ENCODE measurements at regions not wholly inside any gene's neighbourhood (a gene's known extent, or its start where the extent isn't known, plus 50 kb on each side); places are given as distances from the start of the nearest gene placed in this dataset.

DNA sequence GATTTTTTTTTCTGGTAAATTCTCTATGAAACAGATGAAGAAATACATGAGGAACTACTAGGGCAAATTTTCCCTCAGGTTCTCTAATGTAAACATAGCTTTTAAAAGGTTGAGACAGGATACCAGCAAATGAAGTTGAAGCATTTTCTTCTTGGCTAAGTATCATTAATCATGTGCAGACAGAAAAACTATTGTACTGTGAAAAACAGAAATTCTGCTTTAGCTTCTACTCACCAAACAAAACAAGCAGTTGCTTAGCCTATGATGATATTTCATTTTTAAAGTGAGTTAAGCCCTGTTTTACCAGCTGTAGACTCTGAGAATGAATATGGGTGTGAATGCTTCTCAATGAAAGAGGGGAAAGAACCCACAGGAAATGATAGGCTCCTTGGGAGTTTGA lies 358.9 kb downstream of the TRAM1L1 start:
- ChIA-PET POLR2A (no interaction called here), CTCF (no interaction called here)
- TF ChIP-seq CTCF (IDR thresholded peaks at IDR 0.05; ENCODE audit: insufficient read depth, low read length, missing control alignments) = no peak
- H3K4me3 ChIP-seq (ENCODE audit: low read depth, low read length) = no peak overlapping the region
- DNase-seq (ENCODE audit: low read depth, low spot score) = no peak

- no peak for DNase-seq (ENCODE audit: low read depth, low spot score)
- no peak overlapping the region for H3K4me3 ChIP-seq (ENCODE audit: low read depth, low read length)
- TF ChIP-seq CTCF (IDR thresholded peaks at IDR 0.05; ENCODE audit: insufficient read depth, low read length, missing control alignments) = no peak
- POLR2A ChIA-PET = no interaction called here
- CTCF ChIA-PET = no interaction called here
Observed at GRCh38 chr4:116724249-116724648, 361.1 kb downstream of the TRAM1L1 start.

- TF ChIP-seq CTCF (IDR thresholded peaks at IDR 0.05; ENCODE audit: insufficient read depth, low read length, missing control alignments) = no peak
Observed at GRCh38 chr4:116705466-116705865, 379.9 kb downstream of the TRAM1L1 start.

GRCh38 chr4:116702949-116703348 lies 382.4 kb downstream of the TRAM1L1 start:
- POLR2A ChIA-PET = no interaction called here
- no peak for DNase-seq (ENCODE audit: low read depth, low spot score)
- no peak for TF ChIP-seq CTCF (IDR thresholded peaks at IDR 0.05; ENCODE audit: insufficient read depth, low read length, missing control alignments)
- CTCF ChIA-PET = no interaction called here
- no peak overlapping the region for H3K4me3 ChIP-seq (ENCODE audit: low read depth, low read length)

More at GRCh38 chr4:116705466-116705865, 379.9 kb downstream of the TRAM1L1 start:
- no peak overlapping the region for H3K4me3 ChIP-seq (ENCODE audit: low read depth, low read length)
- DNase-seq (ENCODE audit: low read depth, low spot score) = no peak
- POLR2A ChIA-PET = no interaction called here
- CTCF ChIA-PET = no interaction called here

GRCh38 chr4:116688536-116688935 lies 396.8 kb downstream of the TRAM1L1 start:
- no peak for TF ChIP-seq CTCF (IDR thresholded peaks at IDR 0.05; ENCODE audit: insufficient read depth, low read length, missing control alignments)
- DNase-seq (ENCODE audit: low read depth, low spot score) = no peak

DNA sequence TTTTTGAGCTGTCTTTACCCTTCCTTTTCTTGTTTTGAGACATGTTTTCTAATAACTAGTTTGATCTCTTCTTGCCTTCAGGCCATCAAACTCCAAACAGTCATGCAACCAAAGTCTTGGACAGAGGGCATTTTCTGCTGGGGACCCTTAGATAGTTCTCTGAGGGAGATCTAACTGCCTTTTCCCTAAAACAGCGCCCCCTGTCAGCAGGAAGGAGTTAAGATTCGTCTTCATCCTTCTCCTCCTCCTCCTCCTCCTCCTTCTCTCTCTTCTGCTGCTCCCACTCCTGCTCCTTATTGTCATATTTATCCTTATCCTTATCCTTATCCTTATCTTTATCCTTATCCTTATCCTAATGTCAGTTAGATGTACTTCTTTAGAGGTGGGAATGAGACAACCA lies 417.2 kb downstream of the TRAM1L1 start:
- H3K4me3 ChIP-seq (ENCODE audit: low read depth, low read length) = no peak overlapping the region
- CTCF ChIA-PET = no interaction called here
- no peak for DNase-seq (ENCODE audit: low read depth, low spot score)
- no peak for TF ChIP-seq CTCF (IDR thresholded peaks at IDR 0.05; ENCODE audit: insufficient read depth, low read length, missing control alignments)
- POLR2A ChIA-PET = no interaction called here

More at GRCh38 chr4:116688536-116688935, 396.8 kb downstream of the TRAM1L1 start:
- ChIA-PET CTCF (no interaction called here), POLR2A (no interaction called here)
- no peak overlapping the region for H3K4me3 ChIP-seq (ENCODE audit: low read depth, low read length)

Data from AG04449 (cell line).